ENCODE measurements at regions not wholly inside any gene's neighbourhood (a gene's known extent, or its start where the extent isn't known, plus 50 kb on each side); places are given as distances from the start of the nearest gene placed in this dataset.

DNA sequence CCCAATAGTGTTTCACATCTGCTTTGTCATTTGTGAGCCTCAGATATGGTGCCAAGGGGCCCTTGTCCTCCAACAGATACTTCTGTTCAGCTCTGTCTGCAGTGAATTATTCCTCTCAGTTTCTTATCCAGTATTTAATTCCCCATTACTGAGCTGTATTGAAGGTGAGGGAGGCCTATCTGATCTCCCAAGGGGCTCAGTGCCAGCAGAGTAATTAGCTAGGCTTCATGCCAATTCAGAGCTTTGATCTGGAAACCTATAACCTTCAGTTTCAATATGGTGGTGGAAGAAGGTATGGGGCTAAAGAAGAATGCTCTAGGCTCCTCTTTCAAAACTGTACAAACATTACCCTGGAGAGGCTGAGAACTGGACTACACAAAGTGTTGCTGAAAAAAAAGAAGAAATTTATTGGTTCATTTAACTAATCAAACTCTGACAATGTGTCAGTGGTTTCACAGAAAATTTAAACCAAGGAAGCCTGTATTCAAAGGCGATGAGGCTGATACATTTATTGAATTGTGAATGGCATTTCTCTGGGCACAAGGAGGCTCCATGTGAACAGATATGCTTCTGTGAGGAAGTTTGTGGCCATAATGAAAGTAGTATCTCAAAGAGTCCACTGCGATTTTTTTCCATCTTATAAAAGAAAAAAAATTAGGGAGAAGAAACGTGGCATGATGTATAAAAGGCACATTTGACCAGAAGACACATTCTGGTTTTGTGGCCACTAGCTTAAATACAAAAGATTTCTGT is 397.8 kb downstream of the TLE4 start:
- POLR2A ChIA-PET = no interaction called here
- DNase-seq (no peak), ATAC-seq (ENCODE audit: low read depth) (no peak)
- peaks cover 4% of the 10 kb centered on the region for H3K9me3 Mint-ChIP-seq
- H3K4me3 Mint-ChIP-seq = no peak overlapping the region
- no peaks in the 10 kb centered on the region for H3K36me3 Mint-ChIP-seq
- peaks cover 11% of the 10 kb centered on the region for H3K27me3 Mint-ChIP-seq
- no peaks in the 10 kb centered on the region for H3K4me1 Mint-ChIP-seq
- no peak overlapping the region for H3K27ac Mint-ChIP-seq

DNA sequence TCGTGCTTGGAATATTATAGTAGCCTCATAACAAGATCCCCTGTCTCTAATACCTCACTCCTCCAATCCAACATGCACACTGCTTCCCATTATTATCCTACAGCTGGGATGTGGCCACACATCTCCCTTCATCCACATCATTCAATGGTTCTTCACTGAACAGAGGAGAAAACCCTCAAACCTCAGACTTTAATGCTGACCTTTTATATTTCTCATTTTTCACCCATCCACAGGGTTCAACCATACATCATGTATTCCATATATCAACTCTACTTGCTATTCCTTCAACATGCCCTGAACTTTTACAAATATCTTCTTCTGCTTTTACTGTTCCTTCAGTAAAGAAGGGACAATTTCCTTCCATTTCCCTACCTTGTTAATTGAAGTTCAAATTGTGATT is 396.8 kb downstream of the TLE4 start:
- H3K27me3 Mint-ChIP-seq = peaks cover 11% of the 10 kb centered on the region
- peaks cover 4% of the 10 kb centered on the region for H3K9me3 Mint-ChIP-seq
- no peak for ATAC-seq (ENCODE audit: low read depth)
- POLR2A ChIA-PET = no interaction called here
- H3K4me1 Mint-ChIP-seq = no peaks in the 10 kb centered on the region
- no peak overlapping the region for H3K27ac Mint-ChIP-seq
- H3K36me3 Mint-ChIP-seq = no peaks in the 10 kb centered on the region
- no peak overlapping the region for H3K4me3 Mint-ChIP-seq
- DNase-seq = no peak

- no peak overlapping the region for H3K27ac Mint-ChIP-seq
- DNase-seq = no peak
- no peaks in the 10 kb centered on the region for H3K4me1 Mint-ChIP-seq
- POLR2A ChIA-PET = no interaction called here
- H3K36me3 Mint-ChIP-seq = no peaks in the 10 kb centered on the region
- H3K4me3 Mint-ChIP-seq = no peak overlapping the region
- peaks cover 5% of the 10 kb centered on the region for H3K27me3 Mint-ChIP-seq
- no peaks in the 10 kb centered on the region for H3K9me3 Mint-ChIP-seq
- ATAC-seq (ENCODE audit: low read depth) = no peak
Observed at GRCh38 chr9:79962836-79963235, 391.1 kb downstream of the TLE4 start.

DNA sequence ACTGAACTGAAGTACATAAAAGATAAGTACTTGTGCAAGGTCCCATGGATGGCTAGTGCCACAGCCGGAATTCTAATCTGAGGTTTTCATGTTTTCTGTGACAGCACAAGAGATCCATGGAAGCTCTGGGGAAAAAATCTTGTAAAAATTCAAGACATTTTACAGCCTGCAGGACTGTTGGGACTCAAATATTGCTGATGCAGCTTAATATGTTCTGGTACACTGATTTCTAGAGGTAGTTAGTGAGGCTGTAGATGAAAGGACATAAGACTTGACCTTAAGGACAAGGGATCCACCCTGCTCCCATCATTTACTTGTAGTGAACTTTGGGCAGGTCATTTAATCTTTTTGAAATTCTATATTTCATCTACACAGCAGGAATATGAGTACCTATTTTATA is 390.4 kb downstream of the TLE4 start:
- POLR2A ChIA-PET = no interaction called here
- ATAC-seq (ENCODE audit: low read depth) (no peak), DNase-seq (no peak)
- no peak overlapping the region for H3K4me3 Mint-ChIP-seq
- no peaks in the 10 kb centered on the region for H3K4me1 Mint-ChIP-seq
- no peaks in the 10 kb centered on the region for H3K9me3 Mint-ChIP-seq
- no peak overlapping the region for H3K27ac Mint-ChIP-seq
- H3K36me3 Mint-ChIP-seq = no peaks in the 10 kb centered on the region
- H3K27me3 Mint-ChIP-seq = peaks cover 3% of the 10 kb centered on the region

DNA sequence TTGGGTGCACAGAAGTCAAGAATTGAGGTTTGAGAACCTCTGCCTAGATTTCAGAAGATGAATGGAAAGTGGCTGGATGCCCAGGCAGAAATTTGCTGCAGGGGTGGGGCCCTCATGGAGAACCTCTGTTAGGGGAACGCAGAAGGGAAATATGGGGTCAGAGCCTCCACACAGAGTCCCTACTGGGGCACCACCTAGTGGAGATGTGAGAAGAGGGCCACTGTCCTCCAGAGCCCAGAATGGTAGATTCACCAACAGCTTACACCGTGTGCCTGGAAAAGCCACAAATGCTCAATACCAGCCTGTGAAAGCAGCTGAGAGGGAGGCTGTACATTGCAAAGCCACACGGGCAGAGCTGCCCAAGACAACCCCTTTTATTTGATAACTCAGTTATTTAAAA is 383.5 kb downstream of the TLE4 start:
- POLR2A ChIA-PET = no interaction called here
- H3K27ac Mint-ChIP-seq = no peak overlapping the region
- no peaks in the 10 kb centered on the region for H3K4me1 Mint-ChIP-seq
- ATAC-seq (ENCODE audit: low read depth) = no peak
- H3K9me3 Mint-ChIP-seq = peaks cover 6% of the 10 kb centered on the region
- peaks cover 2% of the 10 kb centered on the region for H3K27me3 Mint-ChIP-seq
- no peak overlapping the region for H3K4me3 Mint-ChIP-seq
- no peaks in the 10 kb centered on the region for H3K36me3 Mint-ChIP-seq
- DNase-seq = peak; percentile 25

- Mint-ChIP-seq H3K4me3 (no peak overlapping the region), H3K36me3 (no peaks in the 10 kb centered on the region), H3K4me1 (no peaks in the 10 kb centered on the region), H3K9me3 (peaks cover 6% of the 10 kb centered on the region), H3K27me3 (peaks cover 2% of the 10 kb centered on the region), H3K27ac (no peak overlapping the region)
- ATAC-seq (ENCODE audit: low read depth) (no peak), DNase-seq (no peak)
- POLR2A ChIA-PET = no interaction called here
Observed at GRCh38 chr9:79953908-79954307, 382.1 kb downstream of the TLE4 start.

- H3K27me3 Mint-ChIP-seq = peaks cover 2% of the 10 kb centered on the region
- POLR2A ChIA-PET = no interaction called here
- peaks cover 6% of the 10 kb centered on the region for H3K9me3 Mint-ChIP-seq
- H3K4me1 Mint-ChIP-seq = no peaks in the 10 kb centered on the region
- no peaks in the 10 kb centered on the region for H3K36me3 Mint-ChIP-seq
- ATAC-seq (ENCODE audit: low read depth) (no peak), DNase-seq (no peak)
- H3K4me3 Mint-ChIP-seq = no peak overlapping the region
- no peak overlapping the region for H3K27ac Mint-ChIP-seq
Observed at GRCh38 chr9:79952401-79952800, 380.6 kb downstream of the TLE4 start.

DNA sequence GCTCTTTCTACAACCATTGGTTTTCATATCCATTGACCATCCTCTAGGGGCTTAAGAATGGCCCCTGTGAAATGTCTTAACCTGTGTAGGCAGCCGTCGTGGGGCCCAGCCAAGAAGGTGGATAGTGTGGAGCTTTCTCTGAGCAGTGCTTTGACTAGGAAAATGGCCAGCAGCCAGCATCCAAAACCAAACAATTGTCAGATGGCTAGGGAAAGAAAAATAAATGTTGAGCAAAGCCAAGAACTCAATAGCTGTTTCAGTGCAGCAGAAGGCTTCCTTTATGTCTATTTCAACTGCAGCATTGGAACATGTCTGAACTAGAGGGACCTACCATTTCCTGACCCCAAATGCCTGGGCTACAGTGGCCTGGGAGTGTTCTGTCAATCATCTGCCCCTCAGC is 374.9 kb downstream of the TLE4 start:
- H3K27me3 Mint-ChIP-seq = no peaks in the 10 kb centered on the region
- H3K36me3 Mint-ChIP-seq = no peaks in the 10 kb centered on the region
- no peak overlapping the region for H3K27ac Mint-ChIP-seq
- no peaks in the 10 kb centered on the region for H3K9me3 Mint-ChIP-seq
- ATAC-seq (ENCODE audit: low read depth) = no peak
- POLR2A ChIA-PET = no interaction called here
- H3K4me3 Mint-ChIP-seq = no peak overlapping the region
- DNase-seq = no peak
- no peaks in the 10 kb centered on the region for H3K4me1 Mint-ChIP-seq

- no peak overlapping the region for H3K27ac Mint-ChIP-seq
- DNase-seq (no peak), ATAC-seq (ENCODE audit: low read depth) (no peak)
- no peaks in the 10 kb centered on the region for H3K4me1 Mint-ChIP-seq
- no peak overlapping the region for H3K4me3 Mint-ChIP-seq
- H3K9me3 Mint-ChIP-seq = no peaks in the 10 kb centered on the region
- POLR2A ChIA-PET = no interaction called here
- H3K36me3 Mint-ChIP-seq = no peaks in the 10 kb centered on the region
- no peaks in the 10 kb centered on the region for H3K27me3 Mint-ChIP-seq
Observed at GRCh38 chr9:79945495-79945894, 373.7 kb downstream of the TLE4 start.

GRCh38 chr9:79945016-79945415 is 373.3 kb downstream of the TLE4 start:
- no peaks in the 10 kb centered on the region for H3K9me3 Mint-ChIP-seq
- H3K27me3 Mint-ChIP-seq = no peaks in the 10 kb centered on the region
- H3K27ac Mint-ChIP-seq = no peak overlapping the region
- peak; percentile 54 for ATAC-seq (ENCODE audit: low read depth)
- POLR2A ChIA-PET = interaction anchor here (0.5 kb wide), 1 partner anchor 441 kb away, joined by 3 read pairs; no protein-coding TSS in a partner anchor
- H3K4me1 Mint-ChIP-seq = no peaks in the 10 kb centered on the region
- H3K36me3 Mint-ChIP-seq = no peaks in the 10 kb centered on the region
- no peak for DNase-seq
- H3K4me3 Mint-ChIP-seq = no peak overlapping the region

- H3K4me3 Mint-ChIP-seq = no peak overlapping the region
- no peaks in the 10 kb centered on the region for H3K27me3 Mint-ChIP-seq
- no peaks in the 10 kb centered on the region for H3K4me1 Mint-ChIP-seq
- DNase-seq = no peak
- no peak for ATAC-seq (ENCODE audit: low read depth)
- POLR2A ChIA-PET = no interaction called here
- no peak overlapping the region for H3K27ac Mint-ChIP-seq
- no peaks in the 10 kb centered on the region for H3K9me3 Mint-ChIP-seq
- no peaks in the 10 kb centered on the region for H3K36me3 Mint-ChIP-seq
Observed at GRCh38 chr9:79940919-79941318, 369.2 kb downstream of the TLE4 start.

DNA sequence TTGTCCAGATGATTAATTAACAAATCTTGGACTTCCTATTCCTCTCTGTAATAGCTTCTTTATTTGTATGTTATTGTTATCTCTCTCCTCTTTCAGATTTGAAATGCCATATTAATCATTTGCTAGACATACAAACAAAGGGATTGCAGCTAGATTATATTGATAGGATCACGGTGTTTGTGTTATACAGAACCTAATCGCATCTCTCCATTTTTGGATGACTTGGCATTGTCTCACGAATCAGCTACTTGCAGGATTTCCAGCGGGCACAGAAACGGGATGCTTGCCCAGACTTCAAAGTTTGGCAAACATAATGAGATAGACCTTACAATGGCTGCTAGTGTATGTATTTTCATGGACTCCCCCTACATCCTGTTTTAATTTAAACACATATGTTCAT is 368.1 kb downstream of the TLE4 start:
- Mint-ChIP-seq H3K27me3 (no peaks in the 10 kb centered on the region), H3K9me3 (no peaks in the 10 kb centered on the region), H3K4me3 (no peak overlapping the region), H3K27ac (no peak overlapping the region), H3K4me1 (no peaks in the 10 kb centered on the region), H3K36me3 (no peaks in the 10 kb centered on the region)
- DNase-seq (no peak), ATAC-seq (ENCODE audit: low read depth) (no peak)
- POLR2A ChIA-PET = no interaction called here

DNA sequence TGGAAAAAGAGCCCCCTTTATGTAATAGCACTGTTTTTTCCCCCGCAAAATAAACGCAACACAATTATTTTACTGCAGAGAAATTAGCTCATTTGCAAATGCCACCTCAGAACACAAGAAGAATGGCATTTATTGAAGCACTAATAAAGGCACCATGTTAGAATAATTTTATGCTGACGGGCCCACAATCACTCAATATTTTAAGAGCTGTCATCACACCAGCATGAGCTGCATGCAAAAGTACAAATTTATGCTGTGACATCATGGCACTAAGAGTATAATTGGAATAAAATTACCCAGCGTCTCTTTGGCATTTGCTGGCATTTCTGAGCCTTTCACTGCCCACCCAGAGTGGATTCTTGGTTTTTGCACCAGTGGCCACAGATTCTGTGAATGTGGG is 364.6 kb downstream of the TLE4 start:
- POLR2A ChIA-PET = no interaction called here
- H3K36me3 Mint-ChIP-seq = no peaks in the 10 kb centered on the region
- ATAC-seq (ENCODE audit: low read depth) (no peak), DNase-seq (no peak)
- H3K9me3 Mint-ChIP-seq = no peaks in the 10 kb centered on the region
- H3K4me1 Mint-ChIP-seq = no peaks in the 10 kb centered on the region
- no peak overlapping the region for H3K4me3 Mint-ChIP-seq
- H3K27me3 Mint-ChIP-seq = no peaks in the 10 kb centered on the region
- no peak overlapping the region for H3K27ac Mint-ChIP-seq

- Mint-ChIP-seq H3K4me1 (no peaks in the 10 kb centered on the region), H3K27ac (no peak overlapping the region), H3K4me3 (no peak overlapping the region), H3K36me3 (no peaks in the 10 kb centered on the region), H3K9me3 (peaks cover 3% of the 10 kb centered on the region), H3K27me3 (no peaks in the 10 kb centered on the region)
- DNase-seq (no peak), ATAC-seq (ENCODE audit: low read depth) (no peak)
- POLR2A ChIA-PET = no interaction called here
Observed at GRCh38 chr9:79929285-79929684, 357.5 kb downstream of the TLE4 start.

Measured in activated naive CD8-positive, alpha-beta T cell treated with anti-CD3 and anti-CD28 coated beads, Interleukin-2, amount 10 ng/mL, durations not matched to agents 7 days and 5 days (primary cell).